ENCODE measurements at regions not wholly inside any gene's neighbourhood (a gene's known extent, or its start where the extent isn't known, plus 50 kb on each side); places are given as distances from the start of the nearest gene placed in this dataset.

- no peaks in the 10 kb centered on the region for H3K36me3 Mint-ChIP-seq (ENCODE audit: low read depth)
- POLR2A ChIA-PET = no interaction called here
- H3K27me3 Mint-ChIP-seq = no peaks in the 10 kb centered on the region
- TF ChIP-seq CTCF (IDR thresholded peaks at IDR 0.05) = no peak
- H3K27ac Mint-ChIP-seq = no peak overlapping the region
- intact Hi-C loops (cut with micrococcal nuclease) = no loop called here
- ATAC-seq (no peak), DNase-seq (no peak)
- no peaks in the 10 kb centered on the region for H3K4me1 Mint-ChIP-seq (ENCODE audit: low read depth)
- peaks cover 12% of the 10 kb centered on the region for H3K9me3 Mint-ChIP-seq
- CTCF ChIA-PET = no interaction called here
- H3K4me3 Mint-ChIP-seq = no peak overlapping the region
Observed at GRCh38 chr6:91420243-91420642, 833.4 kb upstream of the MAP3K7 start.

DNA sequence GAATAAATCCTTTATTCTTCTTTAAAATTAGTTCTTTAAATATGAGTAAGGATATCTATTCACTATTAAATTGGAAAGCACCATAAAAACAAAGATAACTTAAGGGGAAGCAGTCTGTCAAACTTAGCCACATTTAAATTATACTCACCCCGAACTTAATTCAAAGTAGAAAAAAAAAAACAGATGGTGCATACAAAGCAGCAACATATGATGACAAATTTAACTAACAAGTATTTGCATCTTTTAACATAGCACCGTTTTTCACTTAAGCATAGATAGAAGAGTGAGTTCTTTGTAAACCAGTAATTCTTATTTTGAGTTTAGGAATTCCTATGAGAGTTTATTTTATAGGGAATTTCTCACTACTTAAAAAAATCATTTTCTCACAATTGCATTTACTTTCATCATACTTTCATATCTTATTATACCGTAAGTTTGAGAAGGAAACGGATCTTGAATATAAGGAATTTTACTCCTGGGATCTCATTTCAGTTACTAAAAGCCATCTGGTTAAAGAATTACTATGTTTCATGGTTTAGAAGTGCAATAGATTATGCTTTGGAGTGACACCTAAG is 828.2 kb upstream of the MAP3K7 start:
- Mint-ChIP-seq H3K36me3 (ENCODE audit: low read depth) (no peaks in the 10 kb centered on the region), H3K27me3 (no peaks in the 10 kb centered on the region), H3K9me3 (peaks cover 10% of the 10 kb centered on the region), H3K4me3 (no peak overlapping the region), H3K27ac (no peak overlapping the region), H3K4me1 (ENCODE audit: low read depth) (no peaks in the 10 kb centered on the region)
- ChIA-PET CTCF (no interaction called here), POLR2A (no interaction called here)
- DNase-seq = no peak
- no peak for TF ChIP-seq CTCF (IDR thresholded peaks at IDR 0.05)
- no peak for ATAC-seq
- intact Hi-C loops (cut with micrococcal nuclease) = no loop called here

GRCh38 chr6:91412532-91412931 is 825.7 kb upstream of the MAP3K7 start:
- ChIA-PET POLR2A (no interaction called here), CTCF (no interaction called here)
- H3K9me3 Mint-ChIP-seq = peaks cover 7% of the 10 kb centered on the region
- H3K27me3 Mint-ChIP-seq = no peaks in the 10 kb centered on the region
- no peaks in the 10 kb centered on the region for H3K36me3 Mint-ChIP-seq (ENCODE audit: low read depth)
- intact Hi-C loops (cut with micrococcal nuclease) = no loop called here
- no peak overlapping the region for H3K4me3 Mint-ChIP-seq
- H3K4me1 Mint-ChIP-seq (ENCODE audit: low read depth) = no peaks in the 10 kb centered on the region
- ATAC-seq = no peak
- no peak for TF ChIP-seq CTCF (IDR thresholded peaks at IDR 0.05)
- H3K27ac Mint-ChIP-seq = no peak overlapping the region
- DNase-seq = no peak

DNA sequence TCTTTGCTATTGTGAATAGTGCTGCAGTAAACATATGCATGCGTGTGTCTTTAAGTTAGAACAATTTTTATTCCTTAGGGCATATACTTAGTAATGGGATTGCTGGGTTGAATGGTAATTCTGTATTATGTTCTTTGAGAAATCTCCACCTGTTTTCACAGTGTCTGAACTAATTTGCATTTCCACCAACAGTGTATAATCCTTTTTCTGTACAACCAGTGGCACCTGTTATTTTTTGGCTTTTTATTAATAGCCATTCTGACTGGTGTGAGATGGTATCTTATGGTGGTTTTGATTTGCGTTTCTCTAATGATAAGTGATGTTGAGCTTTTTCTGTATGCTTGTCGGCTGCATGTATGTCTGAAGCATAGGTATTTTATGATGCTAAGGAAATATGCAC is 820.8 kb upstream of the MAP3K7 start:
- Mint-ChIP-seq H3K4me3 (no peak overlapping the region), H3K36me3 (ENCODE audit: low read depth) (no peaks in the 10 kb centered on the region), H3K4me1 (ENCODE audit: low read depth) (no peaks in the 10 kb centered on the region), H3K27me3 (no peaks in the 10 kb centered on the region), H3K27ac (no peak overlapping the region), H3K9me3 (peaks cover 8% of the 10 kb centered on the region)
- ChIA-PET CTCF (no interaction called here), POLR2A (no interaction called here)
- no peak for ATAC-seq
- no peak for TF ChIP-seq CTCF (IDR thresholded peaks at IDR 0.05)
- DNase-seq = no peak
- intact Hi-C loops (cut with micrococcal nuclease) = no loop called here

GRCh38 chr6:91392951-91393350 is 806.1 kb upstream of the MAP3K7 start:
- CTCF ChIA-PET = no interaction called here
- Mint-ChIP-seq H3K27ac (no peak overlapping the region), H3K4me1 (ENCODE audit: low read depth) (no peaks in the 10 kb centered on the region), H3K27me3 (no peaks in the 10 kb centered on the region), H3K36me3 (ENCODE audit: low read depth) (no peaks in the 10 kb centered on the region), H3K9me3 (peaks cover 9% of the 10 kb centered on the region), H3K4me3 (no peak overlapping the region)
- POLR2A ChIA-PET = no interaction called here
- TF ChIP-seq CTCF (IDR thresholded peaks at IDR 0.05) = no peak
- no peak for DNase-seq
- intact Hi-C loops (cut with micrococcal nuclease) = no loop called here
- ATAC-seq = no peak

Measured in activated CD8-positive, alpha-beta T cell treated with anti-CD3 and anti-CD28 coated beads for 36 hours (primary cell).